Effector CD8-positive, alpha-beta T cell (primary cell): ENCODE measurements at regions not wholly inside any gene's neighbourhood (a gene's known extent, or its start where the extent isn't known, plus 50 kb on each side); places are given as distances from the start of the nearest gene placed in this dataset.

Experiments
- DNase-seq: peaks from one replicate; lab custom pipeline; 2025; lab: John Stamatoyannopoulos, UW

- peak; percentile 34 for DNase-seq
These were observed 59.1 kb upstream of the PJA2 start for GRCh38 chr5:109468737-109469420.

GRCh38 chr5:109468288-109468676 is 58.5 kb upstream of the PJA2 start:
- no peak for DNase-seq

GRCh38 chr5:109467058-109467457 is 57.3 kb upstream of the PJA2 start:
- no peak for DNase-seq
